Right lobe of liver (tissue), 6 donors: ENCODE measurements at regions not wholly inside any gene's neighbourhood (a gene's known extent, or its start where the extent isn't known, plus 50 kb on each side); places are given as distances from the start of the nearest gene placed in this dataset.

Experiments
- ATAC-seq, 4 donors: fragments of 200-7000 bp; cut with Tn5 transposase; one replicate each; pipeline ENCODE4 v1.9.1; 2020; ENCODE audit warnings: mild to moderate bottlenecking in 4 of 4, moderate library complexity in 4 of 4
- DNase-seq, 3 donors: peaks; one replicate each; pipeline ENCODE4 v3.0.0-alpha.2; 2020
- H3K27ac ChIP-seq, 3 donors: fragments of 200-600 bp; one replicate each; pipeline ENCODE4 v1.8.0; 2022
- H3K27me3 ChIP-seq, 2 donors: fragments of 200-600 bp; one replicate each; pipeline ENCODE4 v1.8.0; 2022
- H3K36me3 ChIP-seq, 4 donors: fragments of 200-600 bp; sonication (generic) in 1 of 4; one replicate each; pipeline versions ENCODE4 v1.5.1 to v1.8.0; 2017 to 2022; ENCODE audit warnings: control low read depth in 1 of 4
- H3K4me1 ChIP-seq, 4 donors: fragments of 200-600 bp; sonication (generic) in 1 of 4; one replicate each; pipeline versions ENCODE4 v1.5.1 to v1.8.0; 2017 to 2022; ENCODE audit warnings: control low read depth in 1 of 4
- H3K4me3 ChIP-seq, 3 donors: fragments of 200-600 bp; one replicate each; pipeline ENCODE4 v1.8.0; 2022
- H3K9me3 ChIP-seq, 4 donors: fragments of 200-600 bp; sonication (generic) in 1 of 4; one replicate each; pipeline versions ENCODE4 v1.5.1 to v1.8.0; 2017 to 2022; ENCODE audit warnings: control low read depth in 1 of 4
- POLR2A ChIP-seq: fragments of 450-650 bp; IDR thresholded peaks from one replicate; pipeline ENCODE4 v1.6.1; 2017; ENCODE audit warnings: antibody characterized with exemption, mild to moderate bottlenecking
- WGBS: methylation state at CpG from one replicate; pipeline ENCODE4 v1.1.6; 2018; ENCODE audit warnings: low coverage, low lambda C conversion rate; ENCODE audit not compliant: insufficient coverage; ENCODE audit errors: missing lambda C conversion rate; 5-methylcytosine and 5-hydroxymethylcytosine counted together
- intact Hi-C, 2 donors: fragments of 100-400 bp; cut with DNase I; formaldehyde crosslinking; loops; one replicate each; pipeline versions ENCODE4 v1.11.2 to v1.14.1; 2022
- TF ChIP-seq, protein P1 (sequence below), 4 donors: fragments of 200-600 bp in 3 of 4; fragments of 450-650 bp in 1 of 4; IDR thresholded peaks; one replicate each; pipeline versions ENCODE4 v1.5.1 to v1.8.0; 2016 to 2022; ENCODE audit warnings: antibody characterized with exemption in 4 of 4, mild to moderate bottlenecking in 2 of 4
- donor health status: DM: no; HTN: yes; CAD: no.
- donor health status: DM: no; HTN: no; CAD: no.
- donor health status: DM: no; HTN: no; CAD: no.
- donor health status: DM: no; HTN: yes; CAD: no.
- donor health status: DM: no; HTN: yes; CAD: no.

DNA sequence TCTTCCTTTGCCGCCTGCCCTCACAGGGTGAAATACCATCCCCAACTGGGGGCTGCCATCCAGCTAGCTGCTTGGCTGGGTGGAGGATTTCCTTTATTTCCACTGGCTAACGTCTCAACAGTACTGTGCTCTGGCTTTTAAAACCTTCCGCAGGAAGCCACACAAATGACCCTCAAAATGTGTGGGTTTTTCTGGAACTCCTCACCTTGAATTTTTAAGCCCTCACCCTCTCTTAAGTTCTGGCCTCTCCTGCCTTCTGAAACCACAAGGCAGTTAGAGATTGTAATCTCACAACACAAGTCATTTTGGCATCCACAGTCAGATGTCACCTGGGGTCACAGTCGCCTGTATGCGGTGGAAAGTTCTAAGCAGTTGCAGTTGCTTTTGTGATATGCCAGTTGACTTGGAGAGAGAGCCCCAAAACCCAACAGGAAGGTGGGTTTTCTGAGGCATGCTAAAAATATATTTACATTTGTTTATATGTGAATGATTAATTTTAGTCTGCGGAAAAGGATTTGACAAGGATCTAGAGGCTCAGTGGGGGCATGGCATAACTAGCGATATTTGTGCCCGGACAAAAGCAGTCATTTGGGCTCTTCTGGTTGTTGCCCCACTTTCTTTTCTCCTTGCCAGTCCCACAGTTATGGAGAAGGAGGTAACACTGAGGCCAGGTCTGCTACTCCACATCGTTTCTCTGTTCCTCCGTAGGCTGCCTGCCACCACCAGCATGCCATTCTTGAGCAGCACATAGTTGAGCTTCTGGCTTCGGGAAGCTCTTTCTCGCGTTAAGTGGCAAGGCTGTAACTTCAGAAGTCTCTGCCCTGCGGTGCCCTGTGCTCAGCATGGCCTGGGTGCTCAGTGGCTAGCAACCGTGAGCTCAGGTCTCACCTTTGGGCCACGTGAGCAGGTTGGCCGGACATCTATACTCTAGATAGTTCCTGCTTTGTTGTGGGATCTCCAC lies 335.3 kb downstream of the CD83 start:
- ATAC-seq (peak in 1 of 4 donors; percentile 29), DNase-seq (no peak)
- H3K36me3 ChIP-seq: no peaks in the 10 kb centered on the region
- H3K27me3 ChIP-seq: no peaks in the 10 kb centered on the region
- no peaks in the 10 kb centered on the region for H3K4me1 ChIP-seq
- H3K27ac ChIP-seq: no peak overlapping the region
- TF ChIP-seq, protein P1, sequence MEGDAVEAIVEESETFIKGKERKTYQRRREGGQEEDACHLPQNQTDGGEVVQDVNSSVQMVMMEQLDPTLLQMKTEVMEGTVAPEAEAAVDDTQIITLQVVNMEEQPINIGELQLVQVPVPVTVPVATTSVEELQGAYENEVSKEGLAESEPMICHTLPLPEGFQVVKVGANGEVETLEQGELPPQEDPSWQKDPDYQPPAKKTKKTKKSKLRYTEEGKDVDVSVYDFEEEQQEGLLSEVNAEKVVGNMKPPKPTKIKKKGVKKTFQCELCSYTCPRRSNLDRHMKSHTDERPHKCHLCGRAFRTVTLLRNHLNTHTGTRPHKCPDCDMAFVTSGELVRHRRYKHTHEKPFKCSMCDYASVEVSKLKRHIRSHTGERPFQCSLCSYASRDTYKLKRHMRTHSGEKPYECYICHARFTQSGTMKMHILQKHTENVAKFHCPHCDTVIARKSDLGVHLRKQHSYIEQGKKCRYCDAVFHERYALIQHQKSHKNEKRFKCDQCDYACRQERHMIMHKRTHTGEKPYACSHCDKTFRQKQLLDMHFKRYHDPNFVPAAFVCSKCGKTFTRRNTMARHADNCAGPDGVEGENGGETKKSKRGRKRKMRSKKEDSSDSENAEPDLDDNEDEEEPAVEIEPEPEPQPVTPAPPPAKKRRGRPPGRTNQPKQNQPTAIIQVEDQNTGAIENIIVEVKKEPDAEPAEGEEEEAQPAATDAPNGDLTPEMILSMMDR (IDR thresholded peaks at IDR 0.05): no peak
- TF ChIP-seq POLR2A: no peak
- WGBS: 48% methylated on average over 14 of the region's 17 CpGs
- intact Hi-C loops: no loop called here
- no peaks in the 10 kb centered on the region for H3K9me3 ChIP-seq
- no peak overlapping the region for H3K4me3 ChIP-seq

DNA sequence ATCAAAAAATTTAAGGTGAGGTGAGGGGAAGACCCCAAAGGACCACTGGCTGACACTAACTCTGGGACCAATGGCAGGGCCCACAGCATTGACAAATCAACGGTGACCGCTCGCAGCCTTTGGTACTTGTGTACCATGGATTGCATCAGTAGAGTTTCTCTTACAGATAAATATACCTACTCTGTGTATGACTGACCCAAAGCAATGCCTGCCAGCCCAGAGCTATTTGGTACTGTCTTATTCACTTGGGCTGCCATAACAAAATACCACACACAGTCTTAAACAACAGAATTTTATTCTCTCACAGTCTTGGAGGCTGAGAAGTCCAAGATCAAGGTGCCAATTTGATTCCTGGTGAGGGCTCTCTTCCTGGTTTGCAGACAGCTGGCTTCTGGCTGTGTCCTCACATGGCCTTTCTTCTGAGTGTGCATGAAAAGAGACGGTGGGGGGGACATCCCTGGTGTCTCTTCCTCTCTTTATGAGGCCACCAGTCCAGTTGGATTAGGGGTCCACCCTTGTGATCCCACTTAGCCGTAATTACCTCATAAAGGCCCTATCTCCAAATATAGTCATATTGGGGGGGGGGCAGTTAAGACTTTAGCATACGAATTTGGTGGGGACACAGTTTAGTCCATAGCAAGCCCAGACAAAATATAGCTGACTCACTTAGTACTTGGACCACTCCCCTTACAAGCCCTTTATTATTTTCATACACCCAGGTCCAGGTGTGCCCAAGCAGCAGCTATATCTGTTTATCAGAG lies 336.3 kb downstream of the CD83 start:
- Histone ChIP-seq H3K27ac (no peak overlapping the region), H3K36me3 (no peaks in the 10 kb centered on the region), H3K9me3 (no peaks in the 10 kb centered on the region), H3K4me1 (no peaks in the 10 kb centered on the region), H3K27me3 (no peaks in the 10 kb centered on the region), H3K4me3 (no peak overlapping the region)
- no peak for ATAC-seq
- no peak for DNase-seq
- TF ChIP-seq, protein P1 (IDR thresholded peaks at IDR 0.05): no peak
- no peak for TF ChIP-seq POLR2A
- intact Hi-C loops: no loop called here
- WGBS: 71% methylated on average over 2 of the region's 6 CpGs

DNA sequence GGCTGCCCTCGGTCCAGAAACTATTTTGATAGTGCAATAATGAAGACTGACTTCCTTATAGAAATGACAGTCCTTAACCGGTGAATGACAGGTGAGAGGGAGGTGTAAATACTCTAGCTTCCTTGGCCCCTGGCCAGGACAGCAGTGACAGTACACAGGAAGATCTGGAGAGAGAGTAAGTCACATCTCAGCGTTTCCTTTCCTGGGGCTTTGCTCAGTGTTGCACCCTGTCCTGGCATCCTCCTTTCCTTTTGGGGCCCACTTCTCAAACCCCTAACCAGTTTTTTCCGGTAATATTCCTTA lies 336.9 kb downstream of the CD83 start:
- Histone ChIP-seq H3K9me3 (no peaks in the 10 kb centered on the region), H3K4me1 (no peaks in the 10 kb centered on the region), H3K36me3 (no peaks in the 10 kb centered on the region), H3K27ac (no peak overlapping the region), H3K4me3 (no peak overlapping the region), H3K27me3 (no peaks in the 10 kb centered on the region)
- no peak for TF ChIP-seq POLR2A
- TF ChIP-seq, protein P1 (IDR thresholded peaks at IDR 0.05): no peak
- DNase-seq (no peak), ATAC-seq (no peak)
- intact Hi-C loops: no loop called here
- 60% methylated on average over 4 of the region's 4 CpGs for WGBS

DNA sequence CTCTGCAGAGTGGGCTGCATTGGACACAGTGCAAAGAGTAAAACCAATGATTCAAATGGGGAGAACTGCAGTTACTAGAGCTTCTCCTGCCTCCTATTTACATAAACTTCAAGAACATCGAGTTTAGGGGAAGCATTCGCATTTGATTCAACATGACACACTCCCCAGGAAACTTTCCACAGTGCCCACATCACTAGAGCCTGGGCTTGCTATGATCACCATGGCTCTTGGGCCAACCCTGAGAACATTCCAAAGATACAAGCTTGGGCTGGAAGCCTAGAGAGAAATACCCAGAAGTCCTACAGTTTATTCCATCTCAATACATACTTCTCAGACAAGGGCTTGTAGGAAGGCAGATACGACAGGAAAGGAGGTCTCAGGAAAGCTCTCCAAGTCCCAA lies 337.9 kb downstream of the CD83 start:
- ATAC-seq: no peak
- 55% methylated on average over 3 of the region's 3 CpGs for WGBS

More for the DNA sequence above, 337.9 kb downstream of the CD83 start:
- H3K4me3 ChIP-seq: no peak overlapping the region
- no peaks in the 10 kb centered on the region for H3K36me3 ChIP-seq
- no peak overlapping the region for H3K27ac ChIP-seq
- no peak for TF ChIP-seq POLR2A
- TF ChIP-seq, protein P1 (IDR thresholded peaks at IDR 0.05): no peak
- no peaks in the 10 kb centered on the region for H3K27me3 ChIP-seq
- no peaks in the 10 kb centered on the region for H3K9me3 ChIP-seq
- intact Hi-C loops: no loop called here
- H3K4me1 ChIP-seq: no peaks in the 10 kb centered on the region
- no peak for DNase-seq
